Ishikawa (cell line): ENCODE measurements at regions not wholly inside any gene's neighbourhood (a gene's known extent, or its start where the extent isn't known, plus 50 kb on each side); places are given as distances from the start of the nearest gene placed in this dataset.

Source experiments
- CREB1 ChIP-seq: IDR thresholded peaks from 2 replicates; pipeline ENCODE4 v1.6.1; 2012; ENCODE audit warnings: low read depth
- EGR1 ChIP-seq: IDR thresholded peaks from 2 replicates; pipeline ENCODE4 v1.6.1; 2012
- EP300 ChIP-seq: IDR thresholded peaks from 2 replicates; pipeline ENCODE4 v1.6.1; 2012; ENCODE audit warnings: borderline replicate concordance
- FOXM1 ChIP-seq: IDR thresholded peaks from 2 replicates; pipeline ENCODE4 v1.6.1; 2012; ENCODE audit warnings: low read depth, borderline replicate concordance
- MAX ChIP-seq: IDR thresholded peaks from 2 replicates; pipeline ENCODE4 v1.6.1; 2012
- NFIC ChIP-seq: IDR thresholded peaks from 2 replicates; pipeline ENCODE4 v1.6.1; 2012
- RAD21 ChIP-seq: IDR thresholded peaks from 2 replicates; pipeline ENCODE4 v1.6.1; 2012; ENCODE audit warnings: low read depth
- REST ChIP-seq: IDR thresholded peaks from 2 replicates; pipeline ENCODE4 v1.6.1; 2012; ENCODE audit warnings: low read depth, mild to moderate bottlenecking
- TAF1 ChIP-seq: IDR thresholded peaks from 2 replicates; pipeline ENCODE4 v1.6.1; 2012; ENCODE audit warnings: low read depth, mild to moderate bottlenecking
- USF1 ChIP-seq: IDR thresholded peaks from 2 replicates; pipeline ENCODE4 v1.6.1; 2012

GRCh38 chr15:38890194-38890593 lies 325.6 kb upstream of the RASGRP1 start:
- TF ChIP-seq TAF1 (no peak), REST (no peak), USF1 (no peak), EGR1 (no peak), CREB1 (no peak), FOXM1 (no peak), RAD21 (no peak), EP300 (no peak), NFIC (no peak), MAX (no peak)
